ENCODE measurements at regions not wholly inside any gene's neighbourhood (a gene's known extent, or its start where the extent isn't known, plus 50 kb on each side); places are given as distances from the start of the nearest gene placed in this dataset.

GRCh38 chr5:23675456-23675855, 168.0 kb downstream of the PRDM9 start:
- TF ChIP-seq, protein P1, sequence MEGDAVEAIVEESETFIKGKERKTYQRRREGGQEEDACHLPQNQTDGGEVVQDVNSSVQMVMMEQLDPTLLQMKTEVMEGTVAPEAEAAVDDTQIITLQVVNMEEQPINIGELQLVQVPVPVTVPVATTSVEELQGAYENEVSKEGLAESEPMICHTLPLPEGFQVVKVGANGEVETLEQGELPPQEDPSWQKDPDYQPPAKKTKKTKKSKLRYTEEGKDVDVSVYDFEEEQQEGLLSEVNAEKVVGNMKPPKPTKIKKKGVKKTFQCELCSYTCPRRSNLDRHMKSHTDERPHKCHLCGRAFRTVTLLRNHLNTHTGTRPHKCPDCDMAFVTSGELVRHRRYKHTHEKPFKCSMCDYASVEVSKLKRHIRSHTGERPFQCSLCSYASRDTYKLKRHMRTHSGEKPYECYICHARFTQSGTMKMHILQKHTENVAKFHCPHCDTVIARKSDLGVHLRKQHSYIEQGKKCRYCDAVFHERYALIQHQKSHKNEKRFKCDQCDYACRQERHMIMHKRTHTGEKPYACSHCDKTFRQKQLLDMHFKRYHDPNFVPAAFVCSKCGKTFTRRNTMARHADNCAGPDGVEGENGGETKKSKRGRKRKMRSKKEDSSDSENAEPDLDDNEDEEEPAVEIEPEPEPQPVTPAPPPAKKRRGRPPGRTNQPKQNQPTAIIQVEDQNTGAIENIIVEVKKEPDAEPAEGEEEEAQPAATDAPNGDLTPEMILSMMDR (IDR thresholded peaks at IDR 0.05), result no peak
- TF ChIP-seq POLR2A (IDR thresholded peaks at IDR 0.05) (no peak), POLR2AphosphoS5 (IDR thresholded peaks at IDR 0.05) (no peak)

Data from upper lobe of left lung (tissue), 4 donors.